AG09309 (cell line): ENCODE measurements at regions not wholly inside any gene's neighbourhood (a gene's known extent, or its start where the extent isn't known, plus 50 kb on each side); places are given as distances from the start of the nearest gene placed in this dataset.

Experiments
- DNase-seq: peaks from one replicate; pipeline ENCODE4 v3.0.0-alpha.2; 2010; ENCODE audit warnings: low read depth
- H3K4me3 ChIP-seq: 2 replicates; pipeline ENCODE4 v1.5.1; 2011; ENCODE audit warnings: mild to moderate bottlenecking, low read depth, low read length, moderate library complexity; ENCODE audit not compliant: control insufficient read depth
- TF ChIP-seq, protein P1 (sequence below): IDR thresholded peaks from 2 replicates; pipeline ENCODE4 v1.5.1; 2011; ENCODE audit warnings: mild to moderate bottlenecking, low read depth, low read length, inconsistent platforms; ENCODE audit not compliant: insufficient read depth, control insufficient read depth; ENCODE audit errors: missing control alignments

DNA sequence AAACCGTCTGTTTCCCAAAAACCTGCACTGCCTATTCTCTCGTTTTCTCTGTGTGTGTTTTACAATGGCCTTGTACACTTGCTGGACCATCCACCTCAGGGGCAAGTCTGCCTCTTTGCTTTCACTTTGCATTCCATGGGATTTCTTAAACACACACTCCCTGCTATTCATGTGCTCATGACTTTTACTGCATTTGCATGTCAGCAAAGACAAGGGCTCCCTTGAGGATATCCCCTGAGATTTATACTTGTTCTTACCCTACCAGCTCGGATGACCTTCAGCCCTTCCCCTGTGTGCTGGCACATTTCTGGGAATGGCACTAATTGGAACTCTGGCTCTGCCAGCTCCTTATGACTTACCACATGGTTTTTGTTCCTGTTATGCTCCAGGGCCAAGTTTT is 386.9 kb downstream of the AMY1C start:
- no peak overlapping the region for H3K4me3 ChIP-seq
- TF ChIP-seq, protein P1, sequence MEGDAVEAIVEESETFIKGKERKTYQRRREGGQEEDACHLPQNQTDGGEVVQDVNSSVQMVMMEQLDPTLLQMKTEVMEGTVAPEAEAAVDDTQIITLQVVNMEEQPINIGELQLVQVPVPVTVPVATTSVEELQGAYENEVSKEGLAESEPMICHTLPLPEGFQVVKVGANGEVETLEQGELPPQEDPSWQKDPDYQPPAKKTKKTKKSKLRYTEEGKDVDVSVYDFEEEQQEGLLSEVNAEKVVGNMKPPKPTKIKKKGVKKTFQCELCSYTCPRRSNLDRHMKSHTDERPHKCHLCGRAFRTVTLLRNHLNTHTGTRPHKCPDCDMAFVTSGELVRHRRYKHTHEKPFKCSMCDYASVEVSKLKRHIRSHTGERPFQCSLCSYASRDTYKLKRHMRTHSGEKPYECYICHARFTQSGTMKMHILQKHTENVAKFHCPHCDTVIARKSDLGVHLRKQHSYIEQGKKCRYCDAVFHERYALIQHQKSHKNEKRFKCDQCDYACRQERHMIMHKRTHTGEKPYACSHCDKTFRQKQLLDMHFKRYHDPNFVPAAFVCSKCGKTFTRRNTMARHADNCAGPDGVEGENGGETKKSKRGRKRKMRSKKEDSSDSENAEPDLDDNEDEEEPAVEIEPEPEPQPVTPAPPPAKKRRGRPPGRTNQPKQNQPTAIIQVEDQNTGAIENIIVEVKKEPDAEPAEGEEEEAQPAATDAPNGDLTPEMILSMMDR, result no peak
- DNase-seq, result no peak

- no peak for DNase-seq
- TF ChIP-seq, protein P1, result no peak
Observed at GRCh38 chr1:104156738-104157137, 407.0 kb downstream of the AMY1C start.

DNA sequence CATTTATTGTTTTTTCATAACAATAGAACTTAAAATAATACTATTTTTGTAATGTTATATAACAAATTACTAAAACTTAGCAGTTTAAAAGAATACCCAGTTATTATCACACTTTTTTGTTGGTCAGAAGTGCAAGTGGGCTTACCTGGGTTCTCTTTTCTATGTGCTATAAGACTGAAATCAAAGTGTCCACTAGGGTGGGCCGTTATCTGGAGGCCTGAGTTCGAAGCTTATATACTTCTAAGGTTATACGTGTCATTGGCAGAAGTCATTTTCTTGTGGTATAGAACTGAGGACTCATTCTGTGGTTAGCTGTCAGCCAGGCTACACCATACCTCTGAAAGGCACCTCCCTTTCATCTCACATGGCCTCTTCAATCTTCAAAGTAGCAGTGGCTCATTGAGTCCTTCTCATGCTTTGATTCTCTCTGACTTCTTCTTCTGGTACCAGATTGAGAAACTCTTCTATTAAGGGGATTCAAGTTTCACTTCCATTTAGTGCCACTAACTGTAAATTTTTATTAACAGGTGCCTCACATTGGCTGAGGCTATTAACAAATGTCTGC is 414.3 kb downstream of the AMY1C start:
- TF ChIP-seq, protein P1, result no peak
- no peak for DNase-seq
- H3K4me3 ChIP-seq, result no peak overlapping the region

More at GRCh38 chr1:104156738-104157137, 407.0 kb downstream of the AMY1C start:
- H3K4me3 ChIP-seq, result no peak overlapping the region

DNA sequence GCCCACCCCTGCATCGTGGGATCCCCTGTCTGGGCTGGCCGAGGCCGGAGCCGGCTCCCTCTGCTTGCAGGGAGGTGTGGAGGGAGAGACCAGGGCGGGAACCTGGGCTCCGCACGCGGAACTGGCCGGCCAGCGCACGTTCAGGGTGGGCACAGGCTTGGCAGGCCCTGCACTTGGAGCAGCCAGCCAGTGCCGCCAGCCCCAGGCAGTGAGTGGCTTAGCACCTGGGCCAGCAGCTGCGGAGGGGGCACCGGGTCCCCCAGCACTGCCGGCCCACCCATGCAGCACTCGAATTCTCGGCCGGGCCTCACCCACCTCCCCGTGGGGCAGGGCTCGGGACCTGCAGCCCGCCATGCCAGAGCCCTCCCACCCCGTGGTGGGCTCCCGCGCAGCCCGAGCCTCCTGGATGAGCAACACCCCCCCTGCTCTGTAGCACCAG is 422.6 kb downstream of the AMY1C start:
- no peak for DNase-seq
- TF ChIP-seq, protein P1, result no peak
- no peak overlapping the region for H3K4me3 ChIP-seq

- no peak overlapping the region for H3K4me3 ChIP-seq
- TF ChIP-seq, protein P1, result no peak
- no peak for DNase-seq
Observed at GRCh38 chr1:104182251-104182650, 432.6 kb downstream of the AMY1C start.

- H3K4me3 ChIP-seq, result no peak overlapping the region
- no peak for DNase-seq
- TF ChIP-seq, protein P1, result no peak
Observed at GRCh38 chr1:104189207-104189606, 439.5 kb downstream of the AMY1C start.
